Suppressor macrophage treated with lipopolysaccharide for 4 hours (primary cell): ENCODE measurements at regions not wholly inside any gene's neighbourhood (a gene's known extent, or its start where the extent isn't known, plus 50 kb on each side); places are given as distances from the start of the nearest gene placed in this dataset.
"Not testable (repeated sequence)": the region's sequence is repeated elsewhere in the genome, so short reads cannot be mapped to it uniquely, and the experiment has no call there.

Source experiments
- DNase-seq: peaks from one replicate; pipeline ENCODE4 v3.0.0-alpha.2; 2020

DNA sequence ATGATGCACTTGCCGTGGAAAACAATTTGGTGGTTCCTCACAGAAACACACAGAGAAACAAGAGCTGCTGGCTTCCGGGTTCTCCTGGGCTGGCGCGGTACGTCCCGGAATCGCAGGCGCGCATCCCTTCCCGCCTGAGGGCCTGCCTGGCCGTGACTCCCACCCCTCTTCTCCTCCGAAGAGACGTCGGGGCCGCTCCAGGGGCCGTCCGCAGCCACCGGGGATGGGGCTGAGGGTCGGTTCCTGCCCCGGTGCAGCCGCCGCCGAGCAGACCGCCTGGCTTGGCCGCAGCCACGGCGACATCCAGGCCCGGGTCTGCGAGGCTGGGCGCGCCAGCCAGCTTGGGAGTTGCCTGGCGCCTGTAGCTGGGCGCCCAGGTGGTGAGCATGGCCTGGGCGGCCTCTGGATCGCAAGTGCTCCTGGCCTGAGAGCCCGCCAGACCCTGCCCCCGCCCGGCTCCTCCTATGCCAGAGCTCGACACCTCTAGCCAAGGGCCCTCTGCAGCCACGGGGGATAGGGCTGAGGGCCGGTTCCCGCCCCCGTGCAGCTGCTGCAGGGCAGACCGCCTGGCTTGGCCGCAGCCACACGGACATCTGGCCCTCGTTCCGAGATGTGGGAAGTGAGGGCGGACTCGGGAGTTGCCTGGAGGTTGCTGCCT, 1647.5 kb downstream of the SPATA31A7 start:
- DNase-seq, result peak; percentile 22

DNA sequence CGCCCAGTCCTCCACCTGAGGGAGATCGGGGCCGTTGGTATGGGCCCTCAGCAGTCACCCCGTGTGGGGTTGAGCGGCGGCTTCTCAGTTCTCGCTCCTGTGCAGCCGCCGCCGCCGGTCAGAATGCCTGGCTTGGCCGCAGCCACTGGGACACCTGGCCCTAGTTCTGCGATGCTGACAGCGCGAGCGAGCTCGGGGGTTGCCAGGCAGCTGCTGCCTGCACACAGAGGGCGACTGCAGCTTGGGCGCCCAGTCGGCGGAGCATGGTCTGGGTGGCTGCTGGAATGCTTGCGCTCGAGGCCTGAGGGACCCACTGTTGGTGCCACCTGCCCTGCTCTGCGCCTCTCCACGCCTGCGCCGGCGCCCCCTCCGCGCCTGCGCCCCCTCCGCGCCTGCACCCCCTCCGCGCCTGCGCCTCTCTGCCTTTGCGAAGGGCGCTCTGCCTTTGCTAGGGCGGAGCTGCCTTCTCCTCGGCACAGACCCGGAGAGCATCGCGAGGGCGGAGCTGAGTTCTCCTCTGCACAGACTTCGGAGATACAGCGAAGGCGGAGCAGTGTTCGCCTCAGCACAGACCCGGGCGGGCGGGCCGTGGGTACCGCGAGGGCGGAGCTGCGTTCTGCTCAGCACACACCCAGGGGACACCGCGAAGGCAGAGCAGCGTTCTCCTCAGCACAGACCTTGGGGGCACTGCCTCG, 1648.3 kb downstream of the SPATA31A7 start:
- DNase-seq, result peak; percentile 74

GRCh38 chr9:62839168-62839567, 1649.3 kb downstream of the SPATA31A7 start:
- not testable (repeated sequence) for DNase-seq

GRCh38 chr9:62843145-62843544, 1653.3 kb downstream of the SPATA31A7 start:
- not testable (repeated sequence) for DNase-seq

DNA sequence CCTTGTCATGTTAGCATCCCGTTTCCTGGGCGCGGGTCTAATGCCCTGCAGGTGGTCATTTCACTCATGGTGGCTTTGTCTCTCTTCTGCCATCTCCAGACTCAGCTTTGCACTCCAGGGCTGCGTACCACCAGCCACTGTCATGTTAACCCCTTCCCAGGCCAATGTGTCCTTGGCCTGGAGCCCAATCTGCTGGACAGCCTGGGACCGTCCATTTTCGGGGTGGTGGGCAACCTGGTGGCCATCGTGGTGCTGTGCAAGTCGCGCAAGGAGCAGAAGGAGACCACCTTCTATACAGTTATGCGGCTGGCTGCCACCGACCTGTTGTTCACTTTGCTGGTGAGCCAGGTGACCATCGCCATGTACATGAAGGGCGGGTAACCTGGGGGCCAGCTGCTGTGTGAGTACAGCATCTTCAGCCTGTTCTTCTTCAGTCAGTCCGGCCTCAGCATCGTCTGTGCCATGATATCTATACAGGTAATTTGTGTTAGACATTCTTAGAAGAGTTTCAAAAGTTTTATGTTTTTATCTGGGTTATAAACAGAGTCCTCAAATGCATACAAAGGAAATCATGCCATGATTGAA, 1654.0 kb downstream of the SPATA31A7 start:
- not testable (repeated sequence) for DNase-seq

- DNase-seq, result not testable (repeated sequence)
Observed at GRCh38 chr9:62844681-62845185, 1654.9 kb downstream of the SPATA31A7 start.

- DNase-seq, result not testable (repeated sequence)
Observed at GRCh38 chr9:62848258-62848657, 1658.4 kb downstream of the SPATA31A7 start.

GRCh38 chr9:62849991-62850390, 1660.2 kb downstream of the SPATA31A7 start:
- DNase-seq, result not testable (repeated sequence)

DNA sequence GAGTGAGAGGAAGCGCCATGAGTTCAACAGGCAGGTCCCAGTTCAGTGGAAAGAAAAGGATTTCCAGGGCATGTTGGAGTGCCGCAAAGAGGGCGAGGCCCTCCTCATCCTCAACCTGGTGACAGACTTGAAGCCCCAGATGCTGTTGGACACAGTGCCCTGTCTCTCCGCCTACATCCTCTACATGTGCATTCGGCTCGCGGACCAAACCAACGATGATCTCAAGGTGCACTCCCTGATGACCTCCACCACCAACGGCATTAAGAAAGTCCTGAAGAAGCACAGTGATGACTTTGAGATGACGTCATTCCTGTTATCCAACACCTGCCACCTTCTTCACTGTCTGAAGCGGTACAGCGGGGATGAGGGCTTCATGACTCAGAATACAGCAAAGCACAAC, 1667.4 kb downstream of the SPATA31A7 start:
- DNase-seq, result not testable (repeated sequence)

DNA sequence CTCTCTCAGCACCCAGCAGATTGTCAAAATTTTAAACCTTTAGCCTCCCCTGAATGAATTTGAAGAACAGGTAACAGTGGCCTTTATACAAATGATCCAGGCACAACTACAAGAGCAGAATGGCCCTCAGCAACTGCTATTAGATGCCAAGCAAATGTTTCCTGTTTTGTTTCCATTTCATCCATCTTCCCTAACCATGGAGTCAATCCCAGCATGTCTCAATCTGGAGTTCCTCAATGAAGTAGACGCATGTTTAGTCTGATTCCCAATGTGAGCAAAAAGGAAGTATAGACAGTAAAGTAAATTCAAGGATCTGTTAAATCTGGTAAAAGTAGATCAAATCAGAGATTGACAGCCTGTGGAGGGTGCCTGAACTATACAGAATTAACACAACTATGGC, 1668.4 kb downstream of the SPATA31A7 start:
- not testable (repeated sequence) for DNase-seq

DNA sequence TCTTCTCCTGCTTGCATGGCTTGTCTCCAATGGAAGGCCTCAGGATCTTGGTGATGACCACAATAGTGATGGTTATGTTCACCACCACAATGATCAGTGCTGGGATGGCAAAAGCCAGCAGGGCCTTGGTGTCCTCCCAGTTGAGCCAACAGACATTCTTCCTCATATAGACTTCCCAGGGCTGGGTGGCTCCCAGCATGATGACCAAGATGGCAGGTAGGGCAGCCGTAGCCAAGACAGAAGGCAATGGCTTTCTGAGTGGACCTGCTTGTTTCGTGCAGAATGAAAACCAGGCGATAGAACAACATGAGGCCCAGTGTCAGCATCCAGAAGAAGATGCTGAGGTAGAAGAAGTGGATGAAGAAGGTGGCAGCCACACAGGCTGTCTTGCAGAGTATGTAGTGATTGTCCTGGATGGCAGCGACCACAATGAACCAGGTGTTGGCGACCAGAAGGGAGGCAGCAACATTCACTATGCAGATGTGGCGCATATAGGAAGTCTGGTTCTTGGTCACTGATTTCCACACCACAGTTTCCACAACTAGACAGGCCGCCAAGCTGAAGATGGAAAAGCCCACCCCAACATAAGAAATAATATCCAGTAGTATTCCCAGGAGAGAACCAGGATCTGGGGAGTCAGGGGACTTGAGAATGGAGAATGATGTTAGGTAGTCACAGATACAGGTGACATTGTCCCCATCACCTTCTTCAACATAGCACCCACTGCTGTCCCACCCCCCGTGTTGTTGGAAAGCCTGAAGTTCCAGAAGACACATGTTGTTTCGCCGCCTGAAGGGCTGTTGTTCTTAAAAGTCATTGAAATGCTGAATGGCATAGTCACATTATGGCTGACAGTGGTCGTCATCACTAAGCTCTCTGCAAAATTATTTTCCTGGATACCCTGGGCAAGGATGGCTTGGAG, 1671.4 kb downstream of the SPATA31A7 start:
- not testable (repeated sequence) for DNase-seq

GRCh38 chr9:62862180-62862579, 1672.3 kb downstream of the SPATA31A7 start:
- not testable (repeated sequence) for DNase-seq

DNA sequence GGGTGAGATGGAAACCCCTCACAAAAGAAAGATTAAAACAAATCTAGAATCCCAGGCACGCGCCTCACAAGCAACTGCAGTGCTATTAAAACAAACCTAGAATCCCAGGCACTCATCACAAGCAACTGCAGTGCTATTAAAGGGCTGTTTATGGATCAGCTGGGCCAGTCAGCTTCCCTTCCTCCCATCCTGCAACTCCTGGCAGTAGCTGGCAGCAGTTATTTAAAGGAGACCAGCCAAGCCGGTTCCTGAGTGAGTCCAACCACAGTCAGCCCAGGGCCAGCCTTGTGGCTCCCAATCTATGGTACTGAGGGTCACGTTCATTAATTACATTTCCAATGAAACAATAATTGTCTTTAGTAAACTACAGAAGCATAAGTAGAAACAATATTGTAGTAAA, 1673.5 kb downstream of the SPATA31A7 start:
- not testable (repeated sequence) for DNase-seq

DNA sequence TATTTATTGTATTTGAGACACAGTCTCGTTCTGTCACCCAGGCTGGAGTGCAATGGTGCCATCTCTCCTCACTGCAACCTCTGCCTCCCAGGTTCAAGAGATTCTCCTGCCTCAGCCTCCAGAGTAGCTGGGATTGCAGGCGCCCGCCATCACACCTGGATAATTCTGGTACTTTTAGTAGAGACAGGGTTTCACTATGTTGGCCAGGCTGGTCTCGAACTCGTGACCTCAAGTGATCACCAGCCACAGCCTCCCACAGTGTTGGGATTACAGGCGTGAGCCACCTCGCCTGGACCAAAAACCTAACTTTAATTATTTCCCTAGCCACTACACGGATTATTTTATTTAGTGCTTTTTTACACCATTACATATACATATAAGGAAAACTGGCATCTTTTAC, 1674.0 kb downstream of the SPATA31A7 start:
- DNase-seq, result not testable (repeated sequence)

DNA sequence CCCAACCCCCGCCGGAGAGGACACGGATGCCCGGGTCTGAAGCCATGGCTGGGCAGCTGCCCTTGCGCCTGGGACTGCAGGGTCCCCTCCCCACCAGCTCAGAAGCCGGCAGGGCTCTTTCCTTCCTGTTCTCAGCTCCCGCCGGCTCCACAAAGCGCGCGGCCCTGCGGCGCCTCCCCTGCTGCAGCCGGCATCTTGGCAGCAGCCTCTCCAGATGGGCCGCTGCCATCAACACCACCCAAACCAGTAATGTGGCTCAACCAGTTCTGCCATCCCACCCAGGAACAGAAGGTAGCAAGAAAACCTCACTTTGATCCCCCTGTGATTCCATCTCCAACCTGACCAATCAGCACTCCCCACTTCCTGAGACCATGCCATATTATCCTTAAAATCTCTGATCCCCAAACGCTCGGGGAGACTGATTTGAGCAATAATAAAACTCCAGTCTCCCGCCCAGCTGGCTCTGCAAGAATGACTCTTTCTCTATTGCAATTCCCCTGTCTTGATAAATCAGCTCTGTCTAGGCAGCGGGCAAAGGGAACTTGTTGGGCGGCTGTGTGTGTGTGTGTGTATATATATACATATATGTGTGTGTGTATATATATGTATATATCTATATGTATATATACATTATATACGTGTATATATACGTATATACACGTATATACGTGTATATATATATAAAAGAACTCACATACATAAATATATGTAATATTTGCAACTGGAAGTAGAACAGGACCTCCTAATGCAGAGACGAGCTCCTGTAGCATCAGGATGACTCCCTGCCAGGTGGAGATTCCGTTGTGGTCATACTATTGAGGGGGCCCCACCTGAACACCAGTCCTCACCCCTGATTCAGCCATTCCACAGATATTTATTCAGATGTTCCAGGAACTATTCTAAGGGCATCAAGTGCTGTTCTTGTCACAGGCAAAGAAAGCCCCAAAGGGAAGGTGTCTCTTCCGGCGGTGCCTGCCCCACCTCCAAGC, 1674.9 kb downstream of the SPATA31A7 start:
- peak; percentile 11 for DNase-seq

- DNase-seq, result not testable (repeated sequence)
Observed at GRCh38 chr9:62869061-62869460, 1679.2 kb downstream of the SPATA31A7 start.

- DNase-seq, result not testable (repeated sequence)
Observed at GRCh38 chr9:62871765-62872164, 1681.9 kb downstream of the SPATA31A7 start.

GRCh38 chr9:62874213-62874612, 1684.4 kb downstream of the SPATA31A7 start:
- not testable (repeated sequence) for DNase-seq

DNA sequence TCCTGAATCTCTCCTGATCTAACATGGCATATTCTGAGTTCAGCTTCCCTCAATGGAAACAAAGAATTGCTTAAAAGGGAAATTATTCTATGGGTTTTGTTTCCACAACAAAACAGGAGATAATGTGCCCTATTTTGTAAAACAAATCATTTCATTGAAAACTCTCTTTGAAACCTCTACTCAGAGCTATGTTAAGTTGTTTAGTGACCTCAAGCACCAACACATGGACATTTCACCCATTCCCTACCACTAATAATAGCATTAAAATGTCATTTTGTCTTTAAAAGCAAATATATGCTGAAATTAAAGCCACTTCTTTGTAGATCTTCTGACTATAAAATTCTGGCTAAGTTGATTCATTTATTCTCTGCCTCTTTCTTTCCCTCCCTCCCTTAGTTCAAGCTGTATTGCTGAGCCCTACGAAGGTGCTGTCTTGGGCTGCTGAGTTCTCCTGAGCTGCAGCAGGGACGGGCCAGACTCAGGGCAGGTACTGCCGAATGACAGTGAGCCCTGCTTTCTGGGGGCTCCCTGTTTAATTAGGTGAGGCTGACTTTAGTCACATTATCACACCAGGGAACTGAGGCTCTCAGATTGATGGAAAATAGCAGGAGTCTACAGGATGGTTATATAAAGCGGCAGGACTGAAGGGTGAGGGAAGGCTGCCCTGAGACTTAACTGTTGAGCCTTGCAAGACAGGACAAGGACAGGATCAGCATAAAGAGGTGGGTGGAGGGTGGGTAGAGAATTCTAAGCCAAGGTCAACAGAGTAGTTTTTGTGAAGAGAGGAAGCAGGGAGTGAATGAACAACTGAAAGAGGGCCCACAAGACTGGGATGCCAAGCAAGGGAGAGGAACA, 1685.1 kb downstream of the SPATA31A7 start:
- not testable (repeated sequence) for DNase-seq

- not testable (repeated sequence) for DNase-seq
Observed at GRCh38 chr9:62877552-62877951, 1687.7 kb downstream of the SPATA31A7 start.
